A673 (cell line): ENCODE measurements at regions not wholly inside any gene's neighbourhood (a gene's known extent, or its start where the extent isn't known, plus 50 kb on each side); places are given as distances from the start of the nearest gene placed in this dataset.

Source experiments
- BruUV-seq: library from RNA; stranded (reverse); fragments of 400-500 nt; replicated peaks from 2 replicates; lab custom pipeline; 2021; lab: Mats Ljungman, UMichigan
- CTCF ChIA-PET: fragments of 300-600 bp; sonication (Branson Sonifier 250); formaldehyde crosslinking; loops from one replicate; lab custom pipeline; 2022; ENCODE audit warnings: antibody characterized with exemption; lab: Charles Lee
- POLR2A ChIA-PET: fragments of 300-600 bp; sonication (Branson Sonifier 250); formaldehyde crosslinking; loops from one replicate; lab custom pipeline; 2022; ENCODE audit warnings: antibody characterized with exemption; ENCODE audit not compliant: low non-redundant PET; lab: Charles Lee
- DNase-seq: peaks from one replicate; pipeline ENCODE4 v3.0.0-alpha.2; 2015; ENCODE audit warnings: low spot score
- H3K27ac ChIP-seq: fragments of 200-600 bp; sonication (generic); 2 replicates; pipeline ENCODE4 v1.5.1; 2016; ENCODE audit warnings: mixed run types, low read depth, mild to moderate bottlenecking, mixed read lengths, antibody characterized with exemption, low read length; ENCODE audit not compliant: poor library complexity, severe bottlenecking
- H3K27me3 ChIP-seq: fragments of 200-600 bp; sonication (generic); replicated peaks from 2 replicates; pipeline ENCODE4 v1.6.1; 2017; ENCODE audit warnings: mixed run types, low read depth, mild to moderate bottlenecking, mixed read lengths, antibody characterized with exemption, low read length; ENCODE audit not compliant: insufficient read depth, poor library complexity
- H3K36me3 ChIP-seq: fragments of 200-600 bp; sonication (generic); 2 replicates; pipeline ENCODE4 v1.6.1; 2016; ENCODE audit warnings: mixed run types, mild to moderate bottlenecking, mixed read lengths, antibody characterized with exemption, low read length; ENCODE audit not compliant: insufficient read depth, poor library complexity, severe bottlenecking
- H3K4me1 ChIP-seq: fragments of 200-600 bp; sonication (generic); 2 replicates; pipeline ENCODE4 v1.6.1; 2017; ENCODE audit warnings: mixed run types, mild to moderate bottlenecking, mixed read lengths, antibody characterized with exemption, low read length; ENCODE audit not compliant: insufficient read depth, poor library complexity, severe bottlenecking
- H3K4me3 ChIP-seq: fragments of 200-600 bp; sonication (generic); 2 replicates; pipeline ENCODE4 v1.5.1; 2016; ENCODE audit warnings: low read depth, mixed run types, mild to moderate bottlenecking, mixed read lengths, low read length; ENCODE audit not compliant: poor library complexity, severe bottlenecking
- H3K9me3 ChIP-seq: fragments of 200-600 bp; sonication (generic); 2 replicates; pipeline ENCODE4 v1.6.1; 2016; ENCODE audit warnings: mixed run types, low read depth, mild to moderate bottlenecking, mixed read lengths, antibody characterized with exemption, low read length; ENCODE audit not compliant: poor library complexity, severe bottlenecking
- EZH2 ChIP-seq: fragments of 200-600 bp; sonication (generic); IDR thresholded peaks from 2 replicates; pipeline ENCODE4 v1.6.1; 2017; ENCODE audit warnings: borderline replicate concordance, low read depth, mild to moderate bottlenecking, mixed read lengths, antibody characterized with exemption, low read length; ENCODE audit not compliant: poor library complexity, severe bottlenecking
- intact Hi-C: fragments of 100-400 bp; cut with micrococcal nuclease; formaldehyde crosslinking; loops from one replicate; pipeline ENCODE4 v1.10.0; 2022; ENCODE audit not compliant: unreplicated experiment
- TF ChIP-seq, protein P1 (sequence below): fragments of 300-800, 200-600 bp; sonication (generic); conservative IDR thresholded peaks from 2 replicates; pipeline ENCODE4 v1.5.1; 2017; ENCODE audit warnings: low read depth, mild to moderate bottlenecking, antibody characterized with exemption, low read length, moderate library complexity, mixed read lengths

DNA sequence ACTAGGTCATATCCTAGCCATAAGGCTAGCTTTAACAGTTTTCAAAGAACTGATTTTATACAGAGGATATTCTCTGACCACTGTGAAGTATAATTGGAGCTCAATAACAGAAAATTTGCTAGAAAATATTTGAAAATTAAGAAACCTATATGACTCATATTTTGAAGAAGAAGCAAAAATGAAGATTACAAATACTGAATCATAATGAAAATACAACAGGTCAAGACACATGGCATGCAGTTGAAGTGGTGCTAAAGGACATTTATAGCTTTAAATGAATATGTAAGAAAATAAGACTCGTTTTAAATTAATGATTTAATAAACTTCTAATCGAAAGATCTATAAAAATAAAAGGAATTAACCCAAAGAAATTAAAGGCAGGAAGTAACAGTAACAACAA lies 1234.6 kb downstream of the SLC16A7 start:
- H3K9me3 ChIP-seq, result no peaks in the 10 kb centered on the region
- no peaks in the 10 kb centered on the region for H3K4me1 ChIP-seq
- BruUV-seq, result no TSS peak
- no peak for DNase-seq
- TF ChIP-seq, protein P1, sequence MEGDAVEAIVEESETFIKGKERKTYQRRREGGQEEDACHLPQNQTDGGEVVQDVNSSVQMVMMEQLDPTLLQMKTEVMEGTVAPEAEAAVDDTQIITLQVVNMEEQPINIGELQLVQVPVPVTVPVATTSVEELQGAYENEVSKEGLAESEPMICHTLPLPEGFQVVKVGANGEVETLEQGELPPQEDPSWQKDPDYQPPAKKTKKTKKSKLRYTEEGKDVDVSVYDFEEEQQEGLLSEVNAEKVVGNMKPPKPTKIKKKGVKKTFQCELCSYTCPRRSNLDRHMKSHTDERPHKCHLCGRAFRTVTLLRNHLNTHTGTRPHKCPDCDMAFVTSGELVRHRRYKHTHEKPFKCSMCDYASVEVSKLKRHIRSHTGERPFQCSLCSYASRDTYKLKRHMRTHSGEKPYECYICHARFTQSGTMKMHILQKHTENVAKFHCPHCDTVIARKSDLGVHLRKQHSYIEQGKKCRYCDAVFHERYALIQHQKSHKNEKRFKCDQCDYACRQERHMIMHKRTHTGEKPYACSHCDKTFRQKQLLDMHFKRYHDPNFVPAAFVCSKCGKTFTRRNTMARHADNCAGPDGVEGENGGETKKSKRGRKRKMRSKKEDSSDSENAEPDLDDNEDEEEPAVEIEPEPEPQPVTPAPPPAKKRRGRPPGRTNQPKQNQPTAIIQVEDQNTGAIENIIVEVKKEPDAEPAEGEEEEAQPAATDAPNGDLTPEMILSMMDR, result no peak
- no peak for TF ChIP-seq EZH2
- no peaks in the 10 kb centered on the region for H3K36me3 ChIP-seq
- CTCF ChIA-PET, result no interaction called here
- POLR2A ChIA-PET, result no interaction called here
- H3K27ac ChIP-seq, result no peak overlapping the region
- intact Hi-C loops, result no loop called here
- H3K4me3 ChIP-seq, result no peak overlapping the region
- no peaks in the 10 kb centered on the region for H3K27me3 ChIP-seq

- no TSS peak for BruUV-seq
- no peaks in the 10 kb centered on the region for H3K36me3 ChIP-seq
- H3K27me3 ChIP-seq, result no peaks in the 10 kb centered on the region
- intact Hi-C loops, result no loop called here
- H3K4me1 ChIP-seq, result no peaks in the 10 kb centered on the region
- H3K4me3 ChIP-seq, result no peak overlapping the region
- POLR2A ChIA-PET, result no interaction called here
- H3K9me3 ChIP-seq, result no peaks in the 10 kb centered on the region
- no peak for DNase-seq
- CTCF ChIA-PET, result no interaction called here
- TF ChIP-seq, protein P1, result no peak
- TF ChIP-seq EZH2, result no peak
- no peak overlapping the region for H3K27ac ChIP-seq
Observed at GRCh38 chr12:60832290-60832689, 1236.5 kb downstream of the SLC16A7 start.

DNA sequence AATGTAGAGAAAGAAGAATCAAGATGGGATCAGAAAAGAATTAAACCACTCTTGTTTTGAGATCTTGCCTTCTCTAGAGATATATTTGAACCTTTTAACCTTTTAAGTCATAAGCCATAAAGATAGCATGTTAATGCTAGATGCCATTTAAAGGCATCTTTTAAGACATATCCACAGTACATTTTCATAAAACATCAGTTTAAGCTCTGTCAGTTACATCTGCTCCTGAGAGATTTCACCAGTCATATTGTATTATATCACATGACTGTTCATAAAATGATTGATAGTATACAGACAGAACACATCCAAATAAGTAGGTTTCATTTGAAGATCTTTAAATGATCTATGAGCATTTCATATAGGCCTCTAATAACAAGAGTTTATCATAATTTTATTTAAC lies 1238.5 kb downstream of the SLC16A7 start:
- H3K9me3 ChIP-seq, result no peaks in the 10 kb centered on the region
- no peak for DNase-seq
- H3K27ac ChIP-seq, result no peak overlapping the region
- no peaks in the 10 kb centered on the region for H3K36me3 ChIP-seq
- POLR2A ChIA-PET, result no interaction called here
- no TSS peak for BruUV-seq
- H3K27me3 ChIP-seq, result no peaks in the 10 kb centered on the region
- CTCF ChIA-PET, result no interaction called here
- no peak overlapping the region for H3K4me3 ChIP-seq
- TF ChIP-seq EZH2, result no peak
- TF ChIP-seq, protein P1, result no peak
- intact Hi-C loops, result no loop called here
- no peaks in the 10 kb centered on the region for H3K4me1 ChIP-seq
